ENCODE measurements at regions not wholly inside any gene's neighbourhood (a gene's known extent, or its start where the extent isn't known, plus 50 kb on each side); places are given as distances from the start of the nearest gene placed in this dataset.

- Histone ChIP-seq H3K9me3 (ENCODE audit: low read depth) (no peaks in the 10 kb centered on the region), H3K4me3 (no peak overlapping the region), H3K4me1 (ENCODE audit: low read depth) (no peaks in the 10 kb centered on the region), H3K27me3 (no peaks in the 10 kb centered on the region), H3K27ac (no peak overlapping the region), H3K36me3 (no peaks in the 10 kb centered on the region)
- TF ChIP-seq CTCF (IDR thresholded peaks at IDR 0.05; ENCODE audit: low read depth, low read length) = no peak
- DNase-seq (ENCODE audit: low read depth in 1 of 2, low spot score in 1 of 2) = no peak
These were observed 628.0 kb downstream of the EFNB2 start for GRCh38 chr13:105907319-105908019.

- no peak overlapping the region for H3K27ac ChIP-seq
- DNase-seq (ENCODE audit: low read depth in 1 of 2, low spot score in 1 of 2) = no peak
- H3K4me1 ChIP-seq (ENCODE audit: low read depth) = no peaks in the 10 kb centered on the region
- H3K27me3 ChIP-seq = no peaks in the 10 kb centered on the region
- H3K4me3 ChIP-seq = no peak overlapping the region
- TF ChIP-seq CTCF (IDR thresholded peaks at IDR 0.05; ENCODE audit: low read depth, low read length) = no peak
- H3K36me3 ChIP-seq = no peaks in the 10 kb centered on the region
- no peaks in the 10 kb centered on the region for H3K9me3 ChIP-seq (ENCODE audit: low read depth)
These were observed 628.7 kb downstream of the EFNB2 start for GRCh38 chr13:105906746-105907145.

GRCh38 chr13:105904034-105904742 lies 631.3 kb downstream of the EFNB2 start:
- H3K4me1 ChIP-seq (ENCODE audit: low read depth) = no peaks in the 10 kb centered on the region
- H3K36me3 ChIP-seq = no peaks in the 10 kb centered on the region
- no peak for TF ChIP-seq CTCF (IDR thresholded peaks at IDR 0.05; ENCODE audit: low read depth, low read length)
- H3K4me3 ChIP-seq = no peak overlapping the region
- no peak overlapping the region for H3K27ac ChIP-seq
- no peak for DNase-seq (ENCODE audit: low read depth in 1 of 2, low spot score in 1 of 2)
- no peaks in the 10 kb centered on the region for H3K9me3 ChIP-seq (ENCODE audit: low read depth)
- H3K27me3 ChIP-seq = no peaks in the 10 kb centered on the region

- H3K4me3 ChIP-seq = no peak overlapping the region
- no peaks in the 10 kb centered on the region for H3K4me1 ChIP-seq (ENCODE audit: low read depth)
- no peak overlapping the region for H3K27ac ChIP-seq
- no peak for DNase-seq (ENCODE audit: low read depth in 1 of 2, low spot score in 1 of 2)
- H3K27me3 ChIP-seq = no peaks in the 10 kb centered on the region
- no peak for TF ChIP-seq CTCF (IDR thresholded peaks at IDR 0.05; ENCODE audit: low read depth, low read length)
- H3K36me3 ChIP-seq = no peaks in the 10 kb centered on the region
- no peaks in the 10 kb centered on the region for H3K9me3 ChIP-seq (ENCODE audit: low read depth)
These were observed 633.1 kb downstream of the EFNB2 start for GRCh38 chr13:105902396-105902795.

- Histone ChIP-seq H3K27ac (no peak overlapping the region), H3K27me3 (no peaks in the 10 kb centered on the region), H3K4me1 (ENCODE audit: low read depth) (no peaks in the 10 kb centered on the region), H3K36me3 (no peaks in the 10 kb centered on the region), H3K4me3 (no peak overlapping the region), H3K9me3 (ENCODE audit: low read depth) (no peaks in the 10 kb centered on the region)
- no peak for TF ChIP-seq CTCF (IDR thresholded peaks at IDR 0.05; ENCODE audit: low read depth, low read length)
- DNase-seq (ENCODE audit: low read depth in 1 of 2, low spot score in 1 of 2) = no peak
These were observed 637.9 kb downstream of the EFNB2 start for GRCh38 chr13:105897575-105897974.

All from cardiac muscle cell (in vitro differentiated cells and primary cell).